Activated T-cell treated with anti-CD3 and anti-CD28 coated beads, Interleukin-2, amount 50 U/mL, for 1 hour (primary cell): ENCODE measurements at regions not wholly inside any gene's neighbourhood (a gene's known extent, or its start where the extent isn't known, plus 50 kb on each side); places are given as distances from the start of the nearest gene placed in this dataset.
"Not testable (repeated sequence)": the region's sequence is repeated elsewhere in the genome, so short reads cannot be mapped to it uniquely, and the experiment has no call there.

Experiments used
- DNase-seq: peaks from one replicate; pipeline ENCODE4 v3.0.0-alpha.2; 2020

- no peak for DNase-seq
Measured at GRCh38 chr2:160550048-160550447, 56.4 kb upstream of the RBMS1 start.

GRCh38 chr2:160551259-160551658, 57.7 kb upstream of the RBMS1 start:
- no peak for DNase-seq

GRCh38 chr2:160555420-160556071, 61.9 kb upstream of the RBMS1 start:
- no peak for DNase-seq

GRCh38 chr2:160557903-160558302, 64.3 kb upstream of the RBMS1 start:
- DNase-seq = no peak

- no peak for DNase-seq
Measured at GRCh38 chr2:160558531-160558930, 64.9 kb upstream of the RBMS1 start.

- no peak for DNase-seq
Measured at GRCh38 chr2:160561551-160562295, 68.1 kb upstream of the RBMS1 start.

GRCh38 chr2:160562730-160563129, 69.1 kb upstream of the RBMS1 start:
- DNase-seq = no peak

GRCh38 chr2:160564591-160564990, 71.0 kb upstream of the RBMS1 start:
- DNase-seq = no peak

- DNase-seq = no peak
Measured at GRCh38 chr2:160565099-160565845, 71.7 kb upstream of the RBMS1 start.

- no peak for DNase-seq
Measured at GRCh38 chr2:160566717-160567116, 73.1 kb upstream of the RBMS1 start.

GRCh38 chr2:160568856-160569255, 75.2 kb upstream of the RBMS1 start:
- no peak for DNase-seq

- no peak for DNase-seq
Measured at GRCh38 chr2:160570376-160570775, 76.8 kb upstream of the RBMS1 start.

- no peak for DNase-seq
Measured at GRCh38 chr2:160574468-160575140, 81.0 kb upstream of the RBMS1 start.

GRCh38 chr2:160575368-160575767, 81.8 kb upstream of the RBMS1 start:
- no peak for DNase-seq

GRCh38 chr2:160576054-160576499, 82.5 kb upstream of the RBMS1 start:
- DNase-seq = no peak

GRCh38 chr2:160577081-160577480, 83.5 kb upstream of the RBMS1 start:
- DNase-seq = not testable (repeated sequence)

- no peak for DNase-seq
Measured at GRCh38 chr2:160581035-160581434, 87.4 kb upstream of the RBMS1 start.

- no peak for DNase-seq
Measured at GRCh38 chr2:160581448-160581847, 87.8 kb upstream of the RBMS1 start.

- no peak for DNase-seq
Measured at GRCh38 chr2:160582081-160582480, 88.5 kb upstream of the RBMS1 start.

- DNase-seq = no peak
Measured at GRCh38 chr2:160582490-160583145, 89.0 kb upstream of the RBMS1 start.

GRCh38 chr2:160583146-160583535, 89.5 kb upstream of the RBMS1 start:
- DNase-seq = no peak

- no peak for DNase-seq
Measured at GRCh38 chr2:160583813-160584537, 90.4 kb upstream of the RBMS1 start.
